Pancreas (tissue), 10 donors: ENCODE measurements at regions not wholly inside any gene's neighbourhood (a gene's known extent, or its start where the extent isn't known, plus 50 kb on each side); places are given as distances from the start of the nearest gene placed in this dataset.
A peak's percentile ranks its signal among the peaks of the same experiment; 100 is the strongest.

Experiments
- ATAC-seq, 4 donors: fragments of 200-7000 bp; cut with Tn5 transposase; one replicate each; pipeline versions ENCODE4 v1.8.0 to v1.9.1; 2020; ENCODE audit warnings: mild to moderate bottlenecking in 4 of 4, moderate library complexity in 4 of 4
- DNase-seq, 6 donors: peaks; one replicate each; pipeline ENCODE4 v3.0.0-alpha.2; 2020
- FAIRE-seq: peaks from 2 replicates; lab custom pipeline; 2012; peaks lifted over from hg19 to GRCh38; lab: Jason Lieb, UNC
- H3K27ac ChIP-seq, 4 donors: fragments of 200-600 bp; sonication (generic); 1 replicate in 3 of 4; 2 replicates in 1 of 4; pipeline versions ENCODE4 v1.5.0 to v1.8.0; 2020
- H3K27me3 ChIP-seq, 4 donors: fragments of 200-600 bp; one replicate each; pipeline ENCODE4 v1.8.0; 2021
- H3K36me3 ChIP-seq, 3 donors: fragments of 200-600 bp; sonication (generic) in 1 of 3; one replicate each; pipeline versions ENCODE4 v1.5.0 to v1.8.0; 2020 to 2021
- H3K4me1 ChIP-seq, 3 donors: fragments of 200-600 bp; one replicate each; pipeline ENCODE4 v1.8.0; 2021
- H3K4me3 ChIP-seq, 4 donors: fragments of 200-600 bp; sonication (generic) in 2 of 4; one replicate each; pipeline versions ENCODE4 v1.5.0 to v1.8.0; 2020 to 2021
- H3K9me3 ChIP-seq, 4 donors: fragments of 200-600 bp; one replicate each; pipeline ENCODE4 v1.8.0; 2021
- CTCF ChIP-seq, 4 donors: fragments of 200-600 bp; sonication (generic) in 3 of 4; IDR thresholded peaks; one replicate each; pipeline versions ENCODE4 v1.5.0 to v1.8.0; 2021; ENCODE audit warnings: antibody characterized with exemption in 4 of 4
- WGBS, 2 donors: extraction: QIAGEN DNeasy Blood & Tissue Kit; methylation state at CpG; one replicate each; pipeline ENCODE4 v1.1.7; 2013; 5-methylcytosine and 5-hydroxymethylcytosine counted together
- intact Hi-C, 3 donors: fragments of 100-400 bp; cut with DNase I; formaldehyde crosslinking; loops; one replicate each; pipeline versions ENCODE4 v1.11.1 to v1.14.2; 2022
- donor health status: healthy with polysubstance abuse.
- donor health status: DM: no; HTN: no; CAD: no; lungs with moderate emphysema.
- donor health status: DM: no; HTN: no; CAD: no.
- donor health status: control.
- donor health status: control.
- donor health status: Bipolar disorder and iron deficiency.
- donor health status: DM: yes; HTN: yes; CAD: no.
- donor health status: DM: no; HTN: no; CAD: no.
- donor health status: DM: no; HTN: no; CAD: no.
- donor health status: DM: yes; HTN: yes; CAD: no.

- Histone ChIP-seq H3K9me3 (no peaks in the 10 kb centered on the region), H3K4me1 (peaks cover 0 to 9% (median 0%) of the 10 kb centered on the region in 3 donors), H3K4me3 (no peak overlapping the region), H3K27ac (no peak overlapping the region), H3K36me3 (no peaks in the 10 kb centered on the region), H3K27me3 (no peaks in the 10 kb centered on the region)
- 71 to 91% methylated on average over 2 of the region's 2 CpGs for WGBS, 2 donors
- no peak for FAIRE-seq
- no peak for ATAC-seq
- no peak for TF ChIP-seq CTCF (IDR thresholded peaks at IDR 0.05)
- intact Hi-C loops: no loop called here
- no peak for DNase-seq
These were observed 187.9 kb upstream of the ECI2 start for GRCh38 chr6:4323322-4323721.

GRCh38 chr6:4322846-4323309, 187.5 kb upstream of the ECI2 start:
- H3K27ac ChIP-seq: no peak overlapping the region
- H3K4me1 ChIP-seq: peaks cover 0 to 9% (median 0%) of the 10 kb centered on the region in 3 donors
- no peaks in the 10 kb centered on the region for H3K27me3 ChIP-seq
- no peak for TF ChIP-seq CTCF (IDR thresholded peaks at IDR 0.05)
- FAIRE-seq (no peak), DNase-seq (no peak), ATAC-seq (peak in 2 of 4 donors; percentile 31 to 43)
- 86 to 96% methylated on average over 1 of the region's 1 CpG for WGBS, 2 donors
- no peaks in the 10 kb centered on the region for H3K36me3 ChIP-seq
- intact Hi-C loops: no loop called here
- H3K9me3 ChIP-seq: no peaks in the 10 kb centered on the region
- no peak overlapping the region for H3K4me3 ChIP-seq

DNA sequence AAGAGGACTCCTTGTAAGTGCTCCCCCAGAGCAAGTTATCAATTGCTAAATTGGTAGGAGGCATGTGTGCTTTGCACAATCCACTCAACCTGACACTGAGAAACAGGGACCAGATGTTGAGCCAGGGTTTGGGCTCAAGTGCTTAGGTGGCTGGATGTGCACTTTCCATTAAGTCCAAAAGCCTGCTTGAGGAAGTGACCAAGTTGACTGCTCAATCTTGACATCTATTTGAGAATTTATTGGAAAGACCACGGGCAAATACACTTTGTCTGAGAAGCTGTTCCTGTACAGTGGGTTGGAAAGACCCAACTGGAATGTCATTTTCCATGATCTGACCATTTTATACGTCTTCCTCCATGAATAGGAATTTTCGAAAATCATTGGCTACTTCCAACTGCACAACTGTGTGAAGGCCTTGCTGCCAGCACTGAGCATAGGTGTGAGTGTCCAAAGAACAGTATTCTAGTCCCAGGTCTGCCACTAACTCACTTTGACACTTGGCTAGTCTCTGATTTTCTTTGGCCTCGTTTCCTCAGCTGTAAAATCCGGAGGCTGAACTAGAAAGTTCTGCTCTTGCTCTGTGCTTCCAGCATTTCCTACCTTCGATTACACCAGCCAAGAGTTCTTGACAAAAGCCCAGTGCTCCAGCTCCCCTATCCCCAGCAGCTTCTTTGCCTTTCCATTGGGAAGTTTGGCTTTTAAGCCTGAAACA, 186.9 kb upstream of the ECI2 start:
- ATAC-seq: no peak
- intact Hi-C loops: no loop called here
- Histone ChIP-seq H3K4me1 (peaks cover 0 to 12% (median 3%) of the 10 kb centered on the region in 3 donors), H3K9me3 (no peaks in the 10 kb centered on the region), H3K27ac (no peak overlapping the region), H3K27me3 (no peaks in the 10 kb centered on the region), H3K4me3 (no peak overlapping the region), H3K36me3 (no peaks in the 10 kb centered on the region)
- FAIRE-seq: no peak
- no peak for DNase-seq
- 77 to 87% methylated on average over 6 of the region's 6 CpGs for WGBS, 2 donors
- no peak for TF ChIP-seq CTCF (IDR thresholded peaks at IDR 0.05)

- Histone ChIP-seq H3K27me3 (no peaks in the 10 kb centered on the region), H3K4me3 (no peak overlapping the region), H3K9me3 (no peaks in the 10 kb centered on the region), H3K4me1 (peaks cover 0 to 12% (median 5%) of the 10 kb centered on the region in 3 donors), H3K27ac (peak overlapping the region in 1 of 4 donors; percentile 20), H3K36me3 (no peaks in the 10 kb centered on the region)
- FAIRE-seq (no peak), DNase-seq (no peak), ATAC-seq (peak in 3 of 4 donors; percentile 31 to 34 (median 32))
- intact Hi-C loops: no loop called here
- WGBS, 2 donors: 14 to 31% methylated on average over 1 of the region's 1 CpG
- TF ChIP-seq CTCF (IDR thresholded peaks at IDR 0.05): no peak
These were observed 185.5 kb upstream of the ECI2 start for GRCh38 chr6:4320860-4321259.
